HEK293 (cell line): ENCODE measurements at regions not wholly inside any gene's neighbourhood (a gene's known extent, or its start where the extent isn't known, plus 50 kb on each side); places are given as distances from the start of the nearest gene placed in this dataset.

ENCODE experiments used
- CTCF ChIA-PET: fragments of 350-600 bp; formaldehyde crosslinking; extraction: SDS; loops from one replicate; lab custom pipeline; 2021; ENCODE audit warnings: antibody characterized with exemption; lab: Yijun Ruan, JAX
- POLR2A ChIA-PET: fragments of 300-600 bp; formaldehyde crosslinking; extraction: SDS; loops from one replicate; lab custom pipeline; 2020; ENCODE audit warnings: antibody characterized with exemption, inconsistent platforms; lab: Yijun Ruan, JAX
- H3K27ac ChIP-seq: fragments of 200-500 bp; sonication (Bioruptor generic); 2 replicates; pipeline ENCODE4 v1.5.1; 2014; ENCODE audit warnings: low read depth, low read length, control low read depth, inconsistent platforms; ENCODE audit errors: extremely low read depth
- H3K36me3 ChIP-seq, 2 experiments: fragments of 200-500 bp in 1 of 2; sonication (Bioruptor generic) in 1 of 2; 1 replicate in 1 of 2; 2 replicates in 1 of 2; pipeline ENCODE4 v1.5.1; 2014 to 2017; ENCODE audit warnings: inconsistent platforms in 2 of 2, low read length in 2 of 2; ENCODE audit not compliant: control insufficient read depth in 2 of 2, insufficient read depth in 1 of 2
- H3K4me1 ChIP-seq: fragments of 200-500 bp; sonication (Bioruptor generic); 2 replicates; pipeline ENCODE4 v1.5.1; 2014; ENCODE audit warnings: mild to moderate bottlenecking, low read length, inconsistent platforms; ENCODE audit not compliant: control insufficient read depth, insufficient read depth
- H3K4me3 ChIP-seq: 2 replicates; pipeline ENCODE4 v1.5.1; 2011; ENCODE audit warnings: low read depth, mild to moderate bottlenecking, control low read depth, low read length, moderate library complexity
- H3K9me3 ChIP-seq: fragments of 200-500 bp; sonication (Bioruptor generic); 2 replicates; pipeline ENCODE4 v1.5.1; 2014; ENCODE audit warnings: low read depth, low read length, inconsistent platforms; ENCODE audit not compliant: control insufficient read depth, insufficient read depth
- BCL11A ChIP-seq: fragments of 450-650 bp; formaldehyde crosslinking; IDR thresholded peaks from 2 replicates; pipeline ENCODE4 v1.5.1; 2016; ENCODE audit warnings: low read depth, missing biosample characterization, missing genetic modification characterization
- KLF1 ChIP-seq: fragments of 450-650 bp; formaldehyde crosslinking; IDR thresholded peaks from 2 replicates; pipeline ENCODE4 v1.5.1; 2016; ENCODE audit warnings: missing biosample characterization, missing genetic modification characterization
- RBAK ChIP-seq: fragments of 450-650 bp; formaldehyde crosslinking; IDR thresholded peaks from 2 replicates; pipeline ENCODE4 v1.5.1; 2016; ENCODE audit warnings: missing biosample characterization, missing genetic modification characterization
- TCF7L2 ChIP-seq: IDR thresholded peaks from 2 replicates; pipeline ENCODE4 v1.6.1; 2011; ENCODE audit warnings: low read depth, mild to moderate bottlenecking, inconsistent platforms, low read length, moderate library complexity, borderline replicate concordance
- ZBTB1 ChIP-seq: fragments of 450-650 bp; formaldehyde crosslinking; IDR thresholded peaks from 2 replicates; pipeline ENCODE4 v1.5.1; 2016; ENCODE audit warnings: missing biosample characterization, missing genetic modification characterization
- ZBTB8A ChIP-seq: fragments of 450-650 bp; formaldehyde crosslinking; IDR thresholded peaks from 2 replicates; pipeline ENCODE4 v1.5.1; 2016; ENCODE audit warnings: missing biosample characterization, missing genetic modification characterization
- ZNF18 ChIP-seq: fragments of 450-650 bp; formaldehyde crosslinking; IDR thresholded peaks from 2 replicates; pipeline ENCODE4 v1.5.1; 2016; ENCODE audit warnings: missing biosample characterization, missing genetic modification characterization
- ZNF239 ChIP-seq: fragments of 450-650 bp; formaldehyde crosslinking; IDR thresholded peaks from 2 replicates; pipeline ENCODE4 v1.5.1; 2016; ENCODE audit warnings: missing biosample characterization, missing genetic modification characterization
- ZNF280C ChIP-seq: fragments of 450-650 bp; formaldehyde crosslinking; IDR thresholded peaks from 2 replicates; pipeline ENCODE4 v1.5.1; 2016; ENCODE audit warnings: missing biosample characterization, missing genetic modification characterization
- ZNF324 ChIP-seq: fragments of 450-650 bp; formaldehyde crosslinking; IDR thresholded peaks from 2 replicates; pipeline ENCODE4 v1.5.1; 2016; ENCODE audit warnings: missing biosample characterization, missing genetic modification characterization
- ZNF513 ChIP-seq: fragments of 450-650 bp; IDR thresholded peaks from 2 replicates; pipeline ENCODE4 v1.5.1; 2018; ENCODE audit warnings: missing biosample characterization, missing genetic modification characterization
- ZNF629 ChIP-seq: fragments of 450-650 bp; formaldehyde crosslinking; IDR thresholded peaks from 2 replicates; pipeline ENCODE4 v1.5.1; 2017; ENCODE audit warnings: missing biosample characterization, missing genetic modification characterization
- TF ChIP-seq, protein P1 (sequence below): fragments of 450-650 bp; formaldehyde crosslinking; IDR thresholded peaks from 2 replicates; pipeline ENCODE4 v1.5.1; 2016; ENCODE audit warnings: missing biosample characterization, missing genetic modification characterization

- TF ChIP-seq BCL11A: no peak
- no peak for TF ChIP-seq ZNF18 (tag by site-specific recombination)
- TF ChIP-seq ZNF324 (tag by site-specific recombination): no peak
- TF ChIP-seq ZBTB8A: no peak
- TF ChIP-seq ZNF513 (tag by site-specific recombination): no peak
- no peak for TF ChIP-seq ZNF280C (tag by site-specific recombination)
- no peak for TF ChIP-seq ZNF629
- no peak overlapping the region for H3K4me3 ChIP-seq
- CTCF ChIA-PET: no interaction called here
- no peaks in the 10 kb centered on the region for H3K36me3 ChIP-seq
- POLR2A ChIA-PET: no interaction called here
- no peak overlapping the region for H3K27ac ChIP-seq
- H3K9me3 ChIP-seq: no peaks in the 10 kb centered on the region
- no peaks in the 10 kb centered on the region for H3K4me1 ChIP-seq
Observed at GRCh38 chr6:4666886-4667513, 109.2 kb upstream of the CDYL start.

GRCh38 chr6:4665489-4666417, 110.5 kb upstream of the CDYL start:
- ChIA-PET CTCF (interaction anchor here (1.4 kb wide), 1 partner anchor 18 kb away, joined by 3 read pairs; no protein-coding TSS in a partner anchor), POLR2A (no interaction called here)
- Histone ChIP-seq H3K36me3 (no peaks in the 10 kb centered on the region), H3K9me3 (no peaks in the 10 kb centered on the region), H3K4me3 (no peak overlapping the region), H3K4me1 (no peaks in the 10 kb centered on the region), H3K27ac (no peak overlapping the region)
- no peak for TF ChIP-seq RBAK (tag by site-specific recombination)
- no peak for TF ChIP-seq KLF1 (tag by site-specific recombination)
- TF ChIP-seq ZNF239: no peak
- TF ChIP-seq ZBTB1 (tag by site-specific recombination): no peak
- TF ChIP-seq, protein P1, sequence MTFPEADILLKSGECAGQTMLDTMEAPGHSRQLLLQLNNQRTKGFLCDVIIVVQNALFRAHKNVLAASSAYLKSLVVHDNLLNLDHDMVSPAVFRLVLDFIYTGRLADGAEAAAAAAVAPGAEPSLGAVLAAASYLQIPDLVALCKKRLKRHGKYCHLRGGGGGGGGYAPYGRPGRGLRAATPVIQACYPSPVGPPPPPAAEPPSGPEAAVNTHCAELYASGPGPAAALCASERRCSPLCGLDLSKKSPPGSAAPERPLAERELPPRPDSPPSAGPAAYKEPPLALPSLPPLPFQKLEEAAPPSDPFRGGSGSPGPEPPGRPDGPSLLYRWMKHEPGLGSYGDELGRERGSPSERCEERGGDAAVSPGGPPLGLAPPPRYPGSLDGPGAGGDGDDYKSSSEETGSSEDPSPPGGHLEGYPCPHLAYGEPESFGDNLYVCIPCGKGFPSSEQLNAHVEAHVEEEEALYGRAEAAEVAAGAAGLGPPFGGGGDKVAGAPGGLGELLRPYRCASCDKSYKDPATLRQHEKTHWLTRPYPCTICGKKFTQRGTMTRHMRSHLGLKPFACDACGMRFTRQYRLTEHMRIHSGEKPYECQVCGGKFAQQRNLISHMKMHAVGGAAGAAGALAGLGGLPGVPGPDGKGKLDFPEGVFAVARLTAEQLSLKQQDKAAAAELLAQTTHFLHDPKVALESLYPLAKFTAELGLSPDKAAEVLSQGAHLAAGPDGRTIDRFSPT (tag by site-specific recombination): no peak
- TF ChIP-seq TCF7L2: no peak
